ENCODE measurements at regions not wholly inside any gene's neighbourhood (a gene's known extent, or its start where the extent isn't known, plus 50 kb on each side); places are given as distances from the start of the nearest gene placed in this dataset.

GRCh38 chr21:26246073-26246472, 75.5 kb upstream of the APP start:
- no peak overlapping the region for H3K27ac Mint-ChIP-seq (ENCODE audit: unreplicated experiment)
- H3K36me3 ChIP-seq (ENCODE audit: control insufficient read depth, insufficient read depth, low read length) = no peaks in the 10 kb centered on the region
- no peaks in the 10 kb centered on the region for H3K4me1 ChIP-seq
- H3K4me1 Mint-ChIP-seq (ENCODE audit: low read depth, unreplicated experiment) = no peaks in the 10 kb centered on the region
- intact Hi-C loops (cut with micrococcal nuclease; ENCODE audit: unreplicated experiment) = no loop called here
- no peak overlapping the region for H3K4me3 Mint-ChIP-seq (ENCODE audit: unreplicated experiment)
- peaks cover 7% of the 10 kb centered on the region for H3K27me3 Mint-ChIP-seq (ENCODE audit: insufficient read depth, unreplicated experiment)
- no peaks in the 10 kb centered on the region for H3K9me3 Mint-ChIP-seq (ENCODE audit: unreplicated experiment)
- no TSS peak for BruUV-seq (replicated peaks)
- H3K36me3 Mint-ChIP-seq (ENCODE audit: insufficient read depth, unreplicated experiment) = no peaks in the 10 kb centered on the region
- H3K9me3 ChIP-seq = no peaks in the 10 kb centered on the region
- H3K27me3 ChIP-seq (replicated peaks; ENCODE audit: control insufficient read depth, insufficient read depth, low read length) = no peaks in the 10 kb centered on the region
- H3K4me3 ChIP-seq (ENCODE audit: low read depth, low read length) = no peak overlapping the region
- DNase-seq = no peak
- POLR2A ChIA-PET = no interaction called here
- no peak for TF ChIP-seq CTCF (IDR thresholded peaks at IDR 0.05; ENCODE audit: insufficient read depth in 1 of 2, low read depth in 1 of 2, low read length in 1 of 2, severe bottlenecking in 1 of 2, unreplicated experiment in 1 of 2)
- CTCF ChIA-PET = no interaction called here

GRCh38 chr21:26245428-26245827, 74.9 kb upstream of the APP start:
- CTCF ChIA-PET = no interaction called here
- intact Hi-C loops (cut with micrococcal nuclease; ENCODE audit: unreplicated experiment) = no loop called here

GRCh38 chr21:26238646-26239045, 68.1 kb upstream of the APP start:
- Histone ChIP-seq H3K4me1 (no peaks in the 10 kb centered on the region), H3K9me3 (no peaks in the 10 kb centered on the region), H3K36me3 (ENCODE audit: control insufficient read depth, insufficient read depth, low read length) (no peaks in the 10 kb centered on the region), H3K4me3 (ENCODE audit: low read depth, low read length) (no peak overlapping the region), H3K27me3 (replicated peaks; ENCODE audit: control insufficient read depth, insufficient read depth, low read length) (no peaks in the 10 kb centered on the region)
- peaks cover 19% of the 10 kb centered on the region for H3K27me3 Mint-ChIP-seq (ENCODE audit: insufficient read depth, unreplicated experiment)
- DNase-seq = no peak
- no peaks in the 10 kb centered on the region for H3K36me3 Mint-ChIP-seq (ENCODE audit: insufficient read depth, unreplicated experiment)
- H3K9me3 Mint-ChIP-seq (ENCODE audit: unreplicated experiment) = no peaks in the 10 kb centered on the region
- H3K4me3 Mint-ChIP-seq (ENCODE audit: unreplicated experiment) = no peak overlapping the region
- POLR2A ChIA-PET = no interaction called here
- intact Hi-C loops (cut with micrococcal nuclease; ENCODE audit: unreplicated experiment) = no loop called here
- TF ChIP-seq CTCF (IDR thresholded peaks at IDR 0.05; ENCODE audit: insufficient read depth in 1 of 2, low read depth in 1 of 2, low read length in 1 of 2, severe bottlenecking in 1 of 2, unreplicated experiment in 1 of 2) = no peak
- BruUV-seq (replicated peaks) = no TSS peak
- H3K27ac Mint-ChIP-seq (ENCODE audit: unreplicated experiment) = no peak overlapping the region
- CTCF ChIA-PET = no interaction called here
- no peaks in the 10 kb centered on the region for H3K4me1 Mint-ChIP-seq (ENCODE audit: low read depth, unreplicated experiment)

More at GRCh38 chr21:26245428-26245827, 74.9 kb upstream of the APP start:
- Histone ChIP-seq H3K27me3 (replicated peaks; ENCODE audit: control insufficient read depth, insufficient read depth, low read length) (no peaks in the 10 kb centered on the region), H3K4me3 (ENCODE audit: low read depth, low read length) (no peak overlapping the region), H3K4me1 (no peaks in the 10 kb centered on the region), H3K9me3 (no peaks in the 10 kb centered on the region), H3K36me3 (ENCODE audit: control insufficient read depth, insufficient read depth, low read length) (no peaks in the 10 kb centered on the region)
- no peaks in the 10 kb centered on the region for H3K4me1 Mint-ChIP-seq (ENCODE audit: low read depth, unreplicated experiment)
- no peak overlapping the region for H3K4me3 Mint-ChIP-seq (ENCODE audit: unreplicated experiment)
- H3K27ac Mint-ChIP-seq (ENCODE audit: unreplicated experiment) = no peak overlapping the region
- no peak for DNase-seq
- no TSS peak for BruUV-seq (replicated peaks)
- POLR2A ChIA-PET = no interaction called here
- no peaks in the 10 kb centered on the region for H3K9me3 Mint-ChIP-seq (ENCODE audit: unreplicated experiment)
- H3K36me3 Mint-ChIP-seq (ENCODE audit: insufficient read depth, unreplicated experiment) = no peaks in the 10 kb centered on the region
- TF ChIP-seq CTCF (IDR thresholded peaks at IDR 0.05; ENCODE audit: insufficient read depth in 1 of 2, low read depth in 1 of 2, low read length in 1 of 2, severe bottlenecking in 1 of 2, unreplicated experiment in 1 of 2) = no peak
- peaks cover 7% of the 10 kb centered on the region for H3K27me3 Mint-ChIP-seq (ENCODE audit: insufficient read depth, unreplicated experiment)

Measured in Caco-2 (cell line).